ENCODE measurements at regions not wholly inside any gene's neighbourhood (a gene's known extent, or its start where the extent isn't known, plus 50 kb on each side); places are given as distances from the start of the nearest gene placed in this dataset.
"Not testable (repeated sequence)": the region's sequence is repeated elsewhere in the genome, so short reads cannot be mapped to it uniquely, and the experiment has no call there.

DNA sequence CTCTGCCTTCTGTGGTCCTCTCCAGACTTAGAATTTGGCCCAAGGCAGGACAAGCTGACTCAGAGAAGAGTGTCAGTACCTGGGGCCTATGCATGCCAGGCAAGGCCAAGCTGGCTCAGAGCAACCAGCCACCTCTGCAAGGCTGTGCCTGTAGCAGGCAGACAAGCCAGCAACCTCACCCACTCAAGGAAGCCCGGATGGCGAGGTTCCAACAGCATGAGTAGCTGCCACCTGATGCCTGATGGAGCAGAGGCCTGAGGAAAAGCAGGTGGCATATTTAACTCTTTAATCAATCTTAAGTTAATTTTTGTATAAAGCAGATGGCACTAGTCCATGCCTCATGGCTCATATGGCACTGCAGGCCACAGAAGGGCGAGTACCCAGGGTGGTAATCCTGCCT lies 3595.8 kb upstream of the OR11H1 start:
- not testable (repeated sequence) for H3K27ac Mint-ChIP-seq; H3K9ac ChIP-seq (ENCODE audit: extremely low read depth, low read length, poor library complexity, severe bottlenecking); H3K36me3 ChIP-seq (ENCODE audit: control insufficient read depth, insufficient read depth, low read length); H3K27me3 Mint-ChIP-seq (ENCODE audit: insufficient read depth); DNase-seq; H3K4me3 ChIP-seq (ENCODE audit: low read length); H3K36me3 Mint-ChIP-seq (ENCODE audit: low read depth); H3K9me3 ChIP-seq (ENCODE audit: control insufficient read depth, low read length); H3K27ac ChIP-seq (ENCODE audit: low read depth, low read length); H3K4me1 Mint-ChIP-seq; H3K4me1 ChIP-seq (ENCODE audit: control insufficient read depth, insufficient read depth, low read length); H3K4me3 Mint-ChIP-seq; H3K27me3 ChIP-seq (ENCODE audit: control insufficient read depth, insufficient read depth, low read length, poor library complexity, severe bottlenecking)
- WGBS, 2 experiments (ENCODE audit: insufficient coverage in 1 of 2, insufficient read length in 1 of 2): 87% methylated on average over 2 of the region's 3 CpGs; no CpG with 5 or more reads in 1 of the 2 experiments
- H3K9me3 Mint-ChIP-seq: peaks cover 37% of the 10 kb centered on the region

- H3K27ac ChIP-seq (ENCODE audit: low read depth, low read length); H3K36me3 Mint-ChIP-seq (ENCODE audit: low read depth); H3K4me1 Mint-ChIP-seq; H3K27me3 ChIP-seq (ENCODE audit: control insufficient read depth, insufficient read depth, low read length, poor library complexity, severe bottlenecking); H3K36me3 ChIP-seq (ENCODE audit: control insufficient read depth, insufficient read depth, low read length); H3K4me3 ChIP-seq (ENCODE audit: low read length); H3K27ac Mint-ChIP-seq; H3K9ac ChIP-seq (ENCODE audit: extremely low read depth, low read length, poor library complexity, severe bottlenecking); H3K27me3 Mint-ChIP-seq (ENCODE audit: insufficient read depth); H3K4me3 Mint-ChIP-seq; H3K4me1 ChIP-seq (ENCODE audit: control insufficient read depth, insufficient read depth, low read length); DNase-seq: not testable (repeated sequence)
- H3K9me3 Mint-ChIP-seq: peaks cover 56% of the 10 kb centered on the region
- peaks cover 12% of the 10 kb centered on the region for H3K9me3 ChIP-seq (ENCODE audit: control insufficient read depth, low read length)
- 71 to 77% methylated on average over 1 to 10 of the region's 11 CpGs for WGBS, 2 experiments (ENCODE audit: insufficient coverage in 1 of 2, insufficient read length in 1 of 2)
Measured at GRCh38 chr22:11967915-11968616, 3559.9 kb upstream of the OR11H1 start.

DNA sequence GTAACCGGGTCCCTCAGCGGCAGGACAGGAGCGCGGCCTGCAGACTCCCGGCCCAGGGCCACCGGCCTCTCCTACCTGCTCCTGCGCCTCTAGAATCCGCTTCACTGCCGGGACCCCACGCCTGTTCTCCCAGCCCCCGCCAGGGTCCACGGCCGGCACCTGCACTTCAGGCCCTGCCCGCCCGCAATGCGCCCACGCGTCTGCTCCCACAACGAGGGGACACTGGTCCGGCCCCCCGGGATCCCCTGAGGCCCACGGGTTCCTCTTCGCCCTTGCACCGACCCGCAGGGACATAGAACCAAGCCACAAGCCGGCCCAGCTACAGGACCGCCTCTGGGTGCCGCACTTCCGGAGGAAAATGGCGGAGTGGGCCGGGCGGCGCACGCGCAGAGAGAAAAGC lies 3554.1 kb upstream of the OR11H1 start:
- 80 to 89% methylated on average over 5 to 35 of the region's 35 CpGs for WGBS, 2 experiments (ENCODE audit: insufficient coverage in 1 of 2, insufficient read length in 1 of 2)
- not testable (repeated sequence) for H3K27me3 Mint-ChIP-seq (ENCODE audit: insufficient read depth); H3K9ac ChIP-seq (ENCODE audit: extremely low read depth, low read length, poor library complexity, severe bottlenecking); H3K4me3 ChIP-seq (ENCODE audit: low read length); H3K4me3 Mint-ChIP-seq; H3K27ac ChIP-seq (ENCODE audit: low read depth, low read length); H3K4me1 ChIP-seq (ENCODE audit: control insufficient read depth, insufficient read depth, low read length); H3K4me1 Mint-ChIP-seq; H3K9me3 ChIP-seq (ENCODE audit: control insufficient read depth, low read length); H3K36me3 Mint-ChIP-seq (ENCODE audit: low read depth); H3K36me3 ChIP-seq (ENCODE audit: control insufficient read depth, insufficient read depth, low read length); DNase-seq; H3K27ac Mint-ChIP-seq; H3K27me3 ChIP-seq (ENCODE audit: control insufficient read depth, insufficient read depth, low read length, poor library complexity, severe bottlenecking)
- peaks cover 45% of the 10 kb centered on the region for H3K9me3 Mint-ChIP-seq

Data from endodermal cell (in vitro differentiated cells).